Kidney (tissue), 13 donors: ENCODE measurements at regions not wholly inside any gene's neighbourhood (a gene's known extent, or its start where the extent isn't known, plus 50 kb on each side); places are given as distances from the start of the nearest gene placed in this dataset.

ENCODE experiments used
- DNase-seq, 5 donors: peaks; one replicate each; pipeline ENCODE4 v3.0.0-alpha.2; 2013 to 2020
- FAIRE-seq: peaks from 2 replicates; lab custom pipeline; 2012; peaks lifted over from hg19 to GRCh38; lab: Jason Lieb, UNC
- H3K27ac ChIP-seq, 2 donors: one replicate each; pipeline ENCODE4 v1.7.0; 2013; ENCODE audit warnings: low read depth in 2 of 2, low read length in 2 of 2, inconsistent platforms in 1 of 2
- H3K27me3 ChIP-seq: one replicate; pipeline ENCODE4 v1.7.1; 2013; ENCODE audit warnings: low read length, inconsistent platforms; ENCODE audit not compliant: control insufficient read depth, insufficient read depth
- H3K36me3 ChIP-seq, 3 donors: one replicate each; pipeline versions ENCODE4 v1.7.0 to v1.7.1; 2013; ENCODE audit warnings: low read length in 3 of 3, control low read depth in 1 of 3, inconsistent platforms in 1 of 3; ENCODE audit not compliant: insufficient read depth in 3 of 3, control insufficient read depth in 2 of 3
- H3K4me1 ChIP-seq, 3 donors: one replicate each; pipeline versions ENCODE4 v1.7.0 to v1.7.1; 2013; ENCODE audit warnings: low read length in 3 of 3, inconsistent platforms in 1 of 3, low read depth in 1 of 3; ENCODE audit not compliant: control insufficient read depth in 2 of 3, insufficient read depth in 2 of 3
- H3K4me3 ChIP-seq, 3 donors: one replicate each; pipeline versions ENCODE4 v1.7.0 to v1.8.1; 2013; ENCODE audit warnings: low read length in 3 of 3, control low read depth in 1 of 3, inconsistent platforms in 1 of 3
- H3K9ac ChIP-seq, 3 donors: one replicate each; pipeline versions ENCODE4 v1.7.0 to v1.7.1; 2013; ENCODE audit warnings: low read length in 3 of 3, control low read depth in 1 of 3, inconsistent platforms in 1 of 3
- H3K9me3 ChIP-seq, 3 donors: one replicate each; pipeline versions ENCODE4 v1.7.0 to v1.7.1; 2013; ENCODE audit warnings: low read length in 3 of 3, control low read depth in 1 of 3, inconsistent platforms in 1 of 3; ENCODE audit not compliant: control insufficient read depth in 2 of 3, insufficient read depth in 1 of 3
- intact Hi-C: fragments of 100-400 bp; cut with DNase I; formaldehyde crosslinking; loops from one replicate; pipeline ENCODE4 v1.11.1; 2022
- TF ChIP-seq, protein P1 (sequence below): IDR thresholded peaks from 3 replicates; pipeline ENCODE4 v1.5.1; 2012; ENCODE audit warnings: mild to moderate bottlenecking, moderate library complexity, borderline replicate concordance; ENCODE audit not compliant: insufficient read depth; ENCODE audit errors: extremely low read depth
- donor health status: control.
- donor health status: control.
- donor health status: control.
- donor health status: control.
- donor health status: control.
- donor health status: DM: yes; HTN: yes; CAD: no.
- donor health status: Normal renal cell carcinoma (clear cell type).

DNA sequence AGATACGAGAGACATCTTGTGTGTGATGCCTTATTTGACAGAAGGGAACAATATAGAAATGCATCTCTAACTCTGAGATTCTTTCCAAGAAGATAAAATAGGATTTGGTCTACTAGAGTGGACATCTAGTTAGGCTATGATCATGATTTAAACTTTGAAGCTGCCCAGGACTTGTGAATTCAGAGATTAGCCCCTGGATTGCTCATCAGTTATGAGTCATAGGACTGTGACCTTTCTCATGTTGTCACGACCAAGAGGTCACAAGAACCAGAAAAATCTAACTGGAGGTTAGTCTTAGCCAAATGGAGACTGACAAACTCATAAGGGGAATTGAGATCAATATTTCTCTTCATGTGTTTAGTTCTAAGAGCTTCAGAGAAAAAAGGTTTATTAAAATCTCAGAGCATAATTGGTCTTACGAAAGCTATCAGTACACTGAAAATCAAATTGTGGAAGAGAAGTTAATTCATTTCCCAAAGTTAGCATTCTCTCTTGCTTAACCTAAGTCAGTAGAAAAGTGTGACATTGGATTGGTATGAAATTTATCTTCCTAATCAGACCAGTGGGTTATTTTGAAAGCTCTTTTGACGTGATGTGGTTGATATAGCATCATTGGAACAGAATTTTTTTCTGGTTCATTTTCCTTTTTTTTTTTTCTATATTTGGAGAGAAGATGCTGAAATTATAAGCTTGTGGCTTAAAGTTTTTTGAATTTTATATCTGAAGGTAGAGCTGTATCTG, 245.7 kb downstream of the RNF144B start:
- no peak for DNase-seq
- intact Hi-C loops: no loop called here
- no peaks in the 10 kb centered on the region for H3K4me1 ChIP-seq
- TF ChIP-seq, protein P1, sequence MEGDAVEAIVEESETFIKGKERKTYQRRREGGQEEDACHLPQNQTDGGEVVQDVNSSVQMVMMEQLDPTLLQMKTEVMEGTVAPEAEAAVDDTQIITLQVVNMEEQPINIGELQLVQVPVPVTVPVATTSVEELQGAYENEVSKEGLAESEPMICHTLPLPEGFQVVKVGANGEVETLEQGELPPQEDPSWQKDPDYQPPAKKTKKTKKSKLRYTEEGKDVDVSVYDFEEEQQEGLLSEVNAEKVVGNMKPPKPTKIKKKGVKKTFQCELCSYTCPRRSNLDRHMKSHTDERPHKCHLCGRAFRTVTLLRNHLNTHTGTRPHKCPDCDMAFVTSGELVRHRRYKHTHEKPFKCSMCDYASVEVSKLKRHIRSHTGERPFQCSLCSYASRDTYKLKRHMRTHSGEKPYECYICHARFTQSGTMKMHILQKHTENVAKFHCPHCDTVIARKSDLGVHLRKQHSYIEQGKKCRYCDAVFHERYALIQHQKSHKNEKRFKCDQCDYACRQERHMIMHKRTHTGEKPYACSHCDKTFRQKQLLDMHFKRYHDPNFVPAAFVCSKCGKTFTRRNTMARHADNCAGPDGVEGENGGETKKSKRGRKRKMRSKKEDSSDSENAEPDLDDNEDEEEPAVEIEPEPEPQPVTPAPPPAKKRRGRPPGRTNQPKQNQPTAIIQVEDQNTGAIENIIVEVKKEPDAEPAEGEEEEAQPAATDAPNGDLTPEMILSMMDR: no peak
- H3K27me3 ChIP-seq: no peaks in the 10 kb centered on the region
- H3K9me3 ChIP-seq: no peaks in the 10 kb centered on the region
- no peak overlapping the region for H3K9ac ChIP-seq
- no peak overlapping the region for H3K27ac ChIP-seq
- H3K36me3 ChIP-seq: no peaks in the 10 kb centered on the region
- FAIRE-seq: no peak
- H3K4me3 ChIP-seq: no peak overlapping the region

DNA sequence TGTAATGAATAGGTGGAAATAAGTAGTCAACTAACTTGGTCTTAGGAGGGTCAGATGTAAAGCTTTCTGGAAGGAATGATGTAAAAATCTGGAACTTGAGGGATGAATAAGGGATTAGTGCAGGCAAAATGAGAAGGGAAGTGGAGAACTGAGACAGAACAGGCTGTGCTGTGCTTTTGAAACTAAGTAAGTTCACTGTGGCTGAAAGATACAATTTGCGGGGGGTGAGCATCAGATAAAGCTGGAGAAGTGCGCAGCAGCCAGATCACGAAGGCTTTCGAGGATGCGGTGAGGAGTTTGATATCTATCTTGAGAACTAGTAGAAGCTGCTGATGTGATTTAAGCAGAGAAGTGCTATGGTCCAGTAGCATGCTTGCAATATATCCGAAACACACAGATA, 247.8 kb downstream of the RNF144B start:
- DNase-seq (no peak), FAIRE-seq (no peak)
- intact Hi-C loops: no loop called here
- Histone ChIP-seq H3K4me3 (no peak overlapping the region), H3K27ac (no peak overlapping the region), H3K9ac (no peak overlapping the region), H3K27me3 (no peaks in the 10 kb centered on the region), H3K9me3 (no peaks in the 10 kb centered on the region), H3K4me1 (no peaks in the 10 kb centered on the region), H3K36me3 (no peaks in the 10 kb centered on the region)
- TF ChIP-seq, protein P1: no peak

DNA sequence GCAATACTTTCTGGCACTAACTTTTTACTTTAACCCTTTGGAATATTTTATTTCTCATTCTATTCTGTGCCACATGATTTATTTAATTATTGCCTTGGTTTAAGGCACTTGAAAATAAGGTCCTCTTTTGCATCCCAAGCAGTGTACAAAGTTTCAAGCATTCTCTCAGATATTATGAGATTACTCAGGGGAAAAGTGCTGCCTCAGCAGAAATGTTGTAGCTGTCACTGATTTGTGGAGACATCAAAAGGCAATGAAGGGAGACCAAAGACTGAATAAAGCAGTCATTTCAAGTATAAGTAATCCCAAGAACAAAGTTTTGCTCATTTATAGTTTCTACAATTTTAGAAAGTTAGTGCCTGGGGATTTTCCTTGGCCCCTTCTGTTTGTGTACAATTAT, 253.0 kb downstream of the RNF144B start:
- DNase-seq (peak in 1 of 5 donors; percentile 17), FAIRE-seq (no peak)
- H3K4me3 ChIP-seq: no peak overlapping the region
- TF ChIP-seq, protein P1: no peak
- no peaks in the 10 kb centered on the region for H3K27me3 ChIP-seq
- H3K9me3 ChIP-seq: no peaks in the 10 kb centered on the region
- no peak overlapping the region for H3K9ac ChIP-seq
- intact Hi-C loops: no loop called here
- H3K36me3 ChIP-seq: no peaks in the 10 kb centered on the region
- no peak overlapping the region for H3K27ac ChIP-seq
- H3K4me1 ChIP-seq: no peaks in the 10 kb centered on the region
